Mesendoderm (in vitro differentiated cells): ENCODE measurements at regions not wholly inside any gene's neighbourhood (a gene's known extent, or its start where the extent isn't known, plus 50 kb on each side); places are given as distances from the start of the nearest gene placed in this dataset.

Experiments used
- DNase-seq: peaks from one replicate; pipeline ENCODE4 v3.0.0; 2013
- H2AK5ac ChIP-seq: 2 replicates; pipeline ENCODE4 v1.6.1; 2013; ENCODE audit warnings: low read length, inconsistent platforms
- H2BK120ac ChIP-seq: 2 replicates; pipeline ENCODE4 v1.6.1; 2013; ENCODE audit warnings: low read depth, mild to moderate bottlenecking, low read length, moderate library complexity, mixed read lengths
- H2BK15ac ChIP-seq: replicated peaks from 2 replicates; pipeline ENCODE4 v1.6.1; 2013; ENCODE audit warnings: low read depth, mild to moderate bottlenecking, moderate library complexity
- H2BK5ac ChIP-seq: 2 replicates; pipeline ENCODE4 v1.6.1; 2013; ENCODE audit warnings: low read length, inconsistent platforms
- H3K18ac ChIP-seq: 2 replicates; pipeline ENCODE4 v1.6.1; 2013; ENCODE audit warnings: mild to moderate bottlenecking, low read length, mixed read lengths
- H3K23ac ChIP-seq: one replicate; pipeline ENCODE4 v1.6.1; 2013; ENCODE audit warnings: low read length
- H3K27ac ChIP-seq: 2 replicates; pipeline ENCODE4 v1.5.1; 2013; ENCODE audit warnings: low read depth, mild to moderate bottlenecking, inconsistent platforms, low read length, moderate library complexity
- H3K27me3 ChIP-seq: 2 replicates; pipeline ENCODE4 v1.6.1; 2013; ENCODE audit warnings: low read length, control low read depth, mild to moderate bottlenecking, inconsistent platforms; ENCODE audit not compliant: insufficient read depth, poor library complexity
- H3K36me3 ChIP-seq: 2 replicates; pipeline ENCODE4 v1.6.1; 2013; ENCODE audit warnings: low read length, inconsistent platforms; ENCODE audit not compliant: control insufficient read depth, insufficient read depth
- H3K4ac ChIP-seq: one replicate; pipeline ENCODE4 v1.6.1; 2013; ENCODE audit warnings: low read depth, mild to moderate bottlenecking, low read length, moderate library complexity
- H3K4me1 ChIP-seq: 2 replicates; pipeline ENCODE4 v1.6.1; 2013; ENCODE audit warnings: low read depth, low read length, inconsistent platforms; ENCODE audit not compliant: control insufficient read depth
- H3K4me2 ChIP-seq: 2 replicates; pipeline ENCODE4 v1.6.1; 2013; ENCODE audit warnings: low read length
- H3K4me3 ChIP-seq: 2 replicates; pipeline ENCODE4 v1.5.1; 2013; ENCODE audit warnings: mild to moderate bottlenecking, low read length
- H3K56ac ChIP-seq: one replicate; pipeline ENCODE4 v1.6.1; 2013; ENCODE audit warnings: low read length
- H3K79me1 ChIP-seq: 2 replicates; pipeline ENCODE4 v1.6.1; 2013; ENCODE audit warnings: low read length, inconsistent platforms
- H3K79me2 ChIP-seq: 2 replicates; pipeline ENCODE4 v1.6.1; 2013; ENCODE audit warnings: mild to moderate bottlenecking, low read length; ENCODE audit not compliant: control insufficient read depth, insufficient read depth
- H3K9ac ChIP-seq: 2 replicates; pipeline ENCODE4 v1.6.1; 2013; ENCODE audit warnings: low read length, inconsistent platforms
- H4K5ac ChIP-seq: one replicate; pipeline ENCODE4 v1.6.1; 2013; ENCODE audit warnings: low read length
- H4K8ac ChIP-seq: one replicate; pipeline ENCODE4 v1.6.1; 2013; ENCODE audit warnings: low read depth, mild to moderate bottlenecking, control low read depth, low read length, moderate library complexity
- WGBS: extraction: QIAGEN DNeasy Blood & Tissue Kit; methylation state at CpG from one replicate; pipeline ENCODE4 v1.1.7; 2013; ENCODE audit warnings: low lambda C conversion rate, missing lambda C conversion rate; ENCODE audit not compliant: insufficient coverage; ENCODE audit errors: extremely low coverage; 5-methylcytosine and 5-hydroxymethylcytosine counted together

DNA sequence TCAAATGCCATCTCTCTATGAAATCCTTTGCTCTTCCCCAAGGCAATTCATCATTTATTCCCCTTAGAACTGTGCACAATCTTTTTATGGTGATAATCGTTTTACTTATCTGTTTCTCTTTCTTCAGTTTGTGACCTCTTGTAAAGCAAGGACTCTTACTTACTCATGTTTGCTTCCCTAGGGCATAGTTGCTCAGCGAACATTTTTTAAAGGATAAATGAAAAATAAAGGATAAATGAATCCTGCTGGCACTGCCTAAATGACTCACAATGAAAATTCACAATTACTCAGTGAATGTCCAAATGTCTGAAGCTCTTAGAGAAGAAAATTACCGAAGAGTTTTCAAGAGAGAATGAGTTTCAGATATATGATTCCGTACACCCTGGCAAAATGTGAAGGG is 671.7 kb downstream of the CDH11 start:
- Histone ChIP-seq H3K4me1 (peaks cover 4% of the 10 kb centered on the region), H2BK120ac (no peak overlapping the region), H3K27ac (no peak overlapping the region), H3K4me3 (no peak overlapping the region), H3K36me3 (no peaks in the 10 kb centered on the region), H3K23ac (no peak overlapping the region), H3K56ac (no peak overlapping the region), H2BK5ac (no peak overlapping the region), H3K18ac (no peak overlapping the region), H4K8ac (no peak overlapping the region), H3K79me2 (no peaks in the 10 kb centered on the region), H4K5ac (no peak overlapping the region), H2AK5ac (no peak overlapping the region), H3K9ac (no peak overlapping the region), H2BK15ac (no peak overlapping the region), H3K79me1 (no peaks in the 10 kb centered on the region), H3K4ac (no peak overlapping the region), H3K27me3 (no peaks in the 10 kb centered on the region), H3K4me2 (no peak overlapping the region)
- no peak for DNase-seq
- WGBS, result no CpG with 5 or more reads among the region's 4 CpGs

DNA sequence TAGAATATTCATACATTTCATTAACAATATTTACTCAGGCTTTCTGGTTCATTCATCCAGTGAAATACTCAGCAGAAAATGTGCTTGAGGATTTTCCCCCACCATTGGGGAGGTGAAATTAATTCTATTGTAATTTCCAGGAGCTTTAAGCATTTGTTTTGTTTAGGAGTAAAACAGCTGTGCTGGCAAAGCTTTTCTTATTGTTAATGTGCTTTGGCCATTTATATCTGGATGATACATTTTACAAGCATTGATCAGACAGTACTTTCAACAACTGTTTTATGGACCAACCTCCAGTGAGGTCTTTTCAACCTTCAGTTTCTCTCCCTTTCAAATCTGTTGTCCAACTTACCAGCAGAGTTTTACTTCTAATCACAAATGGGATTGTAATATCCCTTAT is 672.4 kb downstream of the CDH11 start:
- no peak overlapping the region for H2BK5ac ChIP-seq
- DNase-seq, result no peak
- no peaks in the 10 kb centered on the region for H3K27me3 ChIP-seq
- no peak overlapping the region for H3K4ac ChIP-seq
- H2AK5ac ChIP-seq, result no peak overlapping the region
- no peak overlapping the region for H4K8ac ChIP-seq
- H3K9ac ChIP-seq, result no peak overlapping the region
- H3K79me2 ChIP-seq, result no peaks in the 10 kb centered on the region
- no peak overlapping the region for H3K27ac ChIP-seq
- H2BK120ac ChIP-seq, result no peak overlapping the region
- no peak overlapping the region for H2BK15ac ChIP-seq
- H3K18ac ChIP-seq, result no peak overlapping the region
- no peaks in the 10 kb centered on the region for H3K79me1 ChIP-seq
- no peak overlapping the region for H3K56ac ChIP-seq
- peaks cover 6% of the 10 kb centered on the region for H3K4me1 ChIP-seq
- H3K23ac ChIP-seq, result no peak overlapping the region
- no peak overlapping the region for H3K4me2 ChIP-seq
- H3K4me3 ChIP-seq, result no peak overlapping the region
- no peak overlapping the region for H4K5ac ChIP-seq
- no peaks in the 10 kb centered on the region for H3K36me3 ChIP-seq

DNA sequence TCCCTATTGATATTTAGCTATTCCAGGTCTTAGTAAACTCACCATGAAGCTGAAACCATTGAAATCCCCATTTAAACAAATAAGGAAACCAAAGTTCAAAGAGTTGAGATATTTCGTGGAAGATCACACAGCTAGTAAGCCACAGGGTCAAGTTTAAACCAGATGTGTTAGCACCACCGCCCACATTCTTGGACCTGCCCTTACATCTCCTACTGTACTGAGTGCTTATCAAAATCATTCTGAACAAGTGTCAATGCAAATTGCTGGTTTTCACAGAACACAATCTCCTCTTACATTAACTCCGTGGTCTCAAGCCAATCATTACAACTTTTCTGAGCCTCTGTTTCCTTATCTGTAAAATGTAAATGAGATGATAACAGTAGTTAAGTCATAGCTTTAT is 676.2 kb downstream of the CDH11 start:
- no peak overlapping the region for H3K56ac ChIP-seq
- no CpG with 5 or more reads among the region's 3 CpGs for WGBS

DNA sequence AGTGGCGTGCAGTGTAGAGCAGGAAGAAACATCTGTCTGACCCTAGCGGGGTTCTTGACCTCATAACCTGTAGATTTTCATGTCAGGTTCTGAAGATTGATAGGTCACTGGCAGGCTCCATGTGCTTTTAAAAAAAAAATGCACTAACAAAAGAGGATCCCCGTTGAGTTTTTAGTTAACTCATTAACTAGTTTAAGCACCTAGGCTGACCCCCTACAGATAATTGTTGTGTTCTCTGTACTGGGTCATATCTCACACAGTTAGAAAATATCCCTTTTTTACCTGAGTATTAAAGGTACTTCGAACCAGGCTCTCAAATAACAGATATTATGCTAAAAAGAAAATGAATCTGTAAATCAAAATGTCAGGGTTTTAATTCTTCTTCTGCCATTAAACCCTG is 676.6 kb downstream of the CDH11 start:
- no peaks in the 10 kb centered on the region for H3K36me3 ChIP-seq
- H3K79me1 ChIP-seq, result no peaks in the 10 kb centered on the region
- no peak overlapping the region for H2AK5ac ChIP-seq
- H3K27ac ChIP-seq, result no peak overlapping the region
- WGBS, result no CpG with 5 or more reads among the region's 4 CpGs
- no peaks in the 10 kb centered on the region for H3K79me2 ChIP-seq
- H3K4ac ChIP-seq, result no peak overlapping the region
- no peak overlapping the region for H4K8ac ChIP-seq
- H3K4me3 ChIP-seq, result no peak overlapping the region
- H3K23ac ChIP-seq, result no peak overlapping the region
- H3K4me2 ChIP-seq, result no peak overlapping the region
- no peak overlapping the region for H2BK120ac ChIP-seq
- H3K18ac ChIP-seq, result no peak overlapping the region
- no peak overlapping the region for H2BK15ac ChIP-seq
- no peak overlapping the region for H2BK5ac ChIP-seq
- H3K56ac ChIP-seq, result no peak overlapping the region
- H3K9ac ChIP-seq, result no peak overlapping the region
- H4K5ac ChIP-seq, result no peak overlapping the region
- H3K4me1 ChIP-seq, result peaks cover 6% of the 10 kb centered on the region
- no peaks in the 10 kb centered on the region for H3K27me3 ChIP-seq
- no peak for DNase-seq

More for the DNA sequence above, 676.2 kb downstream of the CDH11 start:
- Histone ChIP-seq H2BK15ac (no peak overlapping the region), H2AK5ac (no peak overlapping the region), H3K4ac (no peak overlapping the region), H4K8ac (no peak overlapping the region), H2BK120ac (no peak overlapping the region), H2BK5ac (no peak overlapping the region), H3K18ac (no peak overlapping the region), H3K9ac (no peak overlapping the region), H3K79me2 (no peaks in the 10 kb centered on the region), H3K4me2 (no peak overlapping the region), H3K27ac (no peak overlapping the region), H3K36me3 (no peaks in the 10 kb centered on the region), H4K5ac (no peak overlapping the region), H3K79me1 (no peaks in the 10 kb centered on the region), H3K4me3 (no peak overlapping the region), H3K27me3 (no peaks in the 10 kb centered on the region), H3K23ac (no peak overlapping the region), H3K4me1 (peaks cover 6% of the 10 kb centered on the region)
- peak; percentile 88 for DNase-seq

GRCh38 chr16:64440421-64440831 is 681.4 kb downstream of the CDH11 start:
- DNase-seq, result no peak
- Histone ChIP-seq H4K5ac (no peak overlapping the region), H3K79me1 (no peaks in the 10 kb centered on the region), H2BK120ac (no peak overlapping the region), H4K8ac (no peak overlapping the region), H3K4me2 (no peak overlapping the region), H2BK5ac (no peak overlapping the region), H3K4me3 (no peak overlapping the region), H3K27me3 (no peaks in the 10 kb centered on the region), H3K18ac (no peak overlapping the region), H3K27ac (no peak overlapping the region), H3K9ac (no peak overlapping the region), H3K56ac (no peak overlapping the region), H2BK15ac (no peak overlapping the region), H2AK5ac (no peak overlapping the region), H3K4me1 (peaks cover 2% of the 10 kb centered on the region), H3K79me2 (no peaks in the 10 kb centered on the region), H3K23ac (no peak overlapping the region), H3K36me3 (no peaks in the 10 kb centered on the region), H3K4ac (no peak overlapping the region)
- no CpG with 5 or more reads among the region's 3 CpGs for WGBS

- no peak overlapping the region for H3K4ac ChIP-seq
- no CpG with 5 or more reads among the region's 5 CpGs for WGBS
- H2AK5ac ChIP-seq, result no peak overlapping the region
These were observed 681.9 kb downstream of the CDH11 start for GRCh38 chr16:64440005-64440404.

More at GRCh38 chr16:64440005-64440404, 681.9 kb downstream of the CDH11 start:
- H2BK15ac ChIP-seq, result no peak overlapping the region
- H3K36me3 ChIP-seq, result no peaks in the 10 kb centered on the region
- H3K23ac ChIP-seq, result no peak overlapping the region
- H4K5ac ChIP-seq, result no peak overlapping the region
- DNase-seq, result no peak
- H3K79me2 ChIP-seq, result no peaks in the 10 kb centered on the region
- no peak overlapping the region for H4K8ac ChIP-seq
- H3K4me1 ChIP-seq, result peaks cover 1% of the 10 kb centered on the region
- H3K27ac ChIP-seq, result no peak overlapping the region
- H3K4me2 ChIP-seq, result no peak overlapping the region
- no peak overlapping the region for H2BK5ac ChIP-seq
- H3K9ac ChIP-seq, result no peak overlapping the region
- H3K79me1 ChIP-seq, result no peaks in the 10 kb centered on the region
- H3K4me3 ChIP-seq, result no peak overlapping the region
- H3K56ac ChIP-seq, result no peak overlapping the region
- H3K27me3 ChIP-seq, result no peaks in the 10 kb centered on the region
- H3K18ac ChIP-seq, result no peak overlapping the region
- H2BK120ac ChIP-seq, result no peak overlapping the region
